Endothelial cell (in vitro differentiated cells): ENCODE measurements at regions not wholly inside any gene's neighbourhood (a gene's known extent, or its start where the extent isn't known, plus 50 kb on each side); places are given as distances from the start of the nearest gene placed in this dataset.

Experiments
- DNase-seq: peaks from one replicate; pipeline ENCODE4 v3.0.0; 2021; ENCODE audit warnings: low spot score
- H3K27ac Mint-ChIP-seq: one replicate; pipeline ENCODE4 v1.8.0; 2021; ENCODE audit warnings: mixed read lengths, inconsistent platforms; ENCODE audit not compliant: unreplicated experiment
- H3K27me3 Mint-ChIP-seq: one replicate; pipeline ENCODE4 v1.8.0; 2021; ENCODE audit warnings: mild to moderate bottlenecking, moderate library complexity, mixed read lengths, inconsistent platforms; ENCODE audit not compliant: unreplicated experiment
- H3K36me3 Mint-ChIP-seq: one replicate; pipeline ENCODE4 v1.8.0; 2021; ENCODE audit warnings: mild to moderate bottlenecking, low read depth, mixed read lengths, inconsistent platforms; ENCODE audit not compliant: unreplicated experiment
- H3K4me1 Mint-ChIP-seq: one replicate; pipeline ENCODE4 v1.8.0; 2021; ENCODE audit warnings: mild to moderate bottlenecking, mixed read lengths, inconsistent platforms; ENCODE audit not compliant: unreplicated experiment
- H3K4me3 Mint-ChIP-seq: one replicate; pipeline ENCODE4 v1.8.0; 2021; ENCODE audit warnings: mild to moderate bottlenecking, mixed read lengths, inconsistent platforms; ENCODE audit not compliant: unreplicated experiment
- H3K9me3 Mint-ChIP-seq: one replicate; pipeline ENCODE4 v1.8.0; 2021; ENCODE audit warnings: mixed read lengths, inconsistent platforms; ENCODE audit not compliant: unreplicated experiment
- CTCF ChIP-seq: fragments of 200-600 bp; sonication (generic); IDR thresholded peaks from one replicate; pipeline ENCODE4 v1.5.0; 2021; ENCODE audit warnings: antibody characterized with exemption; ENCODE audit not compliant: unreplicated experiment

GRCh38 chr1:65728504-65728903, 64.2 kb upstream of the PDE4B start:
- Mint-ChIP-seq H3K36me3 (no peaks in the 10 kb centered on the region), H3K27ac (no peak overlapping the region), H3K27me3 (no peaks in the 10 kb centered on the region), H3K9me3 (no peaks in the 10 kb centered on the region), H3K4me3 (no peak overlapping the region), H3K4me1 (no peaks in the 10 kb centered on the region)
- no peak for TF ChIP-seq CTCF
- no peak for DNase-seq

GRCh38 chr1:65729259-65729658, 63.4 kb upstream of the PDE4B start:
- Mint-ChIP-seq H3K27ac (no peak overlapping the region), H3K9me3 (no peaks in the 10 kb centered on the region), H3K36me3 (no peaks in the 10 kb centered on the region), H3K27me3 (no peaks in the 10 kb centered on the region), H3K4me3 (no peak overlapping the region), H3K4me1 (no peaks in the 10 kb centered on the region)
- DNase-seq = no peak
- TF ChIP-seq CTCF = no peak

- no peak for DNase-seq
- TF ChIP-seq CTCF = no peak
- Mint-ChIP-seq H3K4me3 (no peak overlapping the region), H3K36me3 (no peaks in the 10 kb centered on the region), H3K27me3 (no peaks in the 10 kb centered on the region), H3K27ac (no peak overlapping the region), H3K9me3 (no peaks in the 10 kb centered on the region), H3K4me1 (no peaks in the 10 kb centered on the region)
Measured at GRCh38 chr1:65734979-65735378, 57.7 kb upstream of the PDE4B start.

GRCh38 chr1:65741993-65742392, 50.7 kb upstream of the PDE4B start:
- TF ChIP-seq CTCF = no peak
- no peaks in the 10 kb centered on the region for H3K4me1 Mint-ChIP-seq
- H3K9me3 Mint-ChIP-seq = no peaks in the 10 kb centered on the region
- H3K27ac Mint-ChIP-seq = no peak overlapping the region
- H3K36me3 Mint-ChIP-seq = no peaks in the 10 kb centered on the region
- H3K27me3 Mint-ChIP-seq = peaks cover 1% of the 10 kb centered on the region
- no peak overlapping the region for H3K4me3 Mint-ChIP-seq
- no peak for DNase-seq
